Hematopoietic multipotent progenitor cell treated with erythropoietin and hydrocortisone succinate and interleukin-3 and kit ligand, for 4 days (in vitro differentiated cells): ENCODE measurements at regions not wholly inside any gene's neighbourhood (a gene's known extent, or its start where the extent isn't known, plus 50 kb on each side); places are given as distances from the start of the nearest gene placed in this dataset.

ENCODE experiments used
- DNase-seq: peaks from one replicate; pipeline ENCODE4 v3.0.0-alpha.2; 2015

- DNase-seq: no peak
Measured at GRCh38 chr5:27619982-27620381, 581.6 kb upstream of the CDH9 start.

- no peak for DNase-seq
Measured at GRCh38 chr5:27612161-27612560, 573.8 kb upstream of the CDH9 start.

GRCh38 chr5:27608992-27609391 lies 570.6 kb upstream of the CDH9 start:
- no peak for DNase-seq

- DNase-seq: no peak
Measured at GRCh38 chr5:27598576-27598975, 560.2 kb upstream of the CDH9 start.

GRCh38 chr5:27594141-27594540 lies 555.8 kb upstream of the CDH9 start:
- no peak for DNase-seq

GRCh38 chr5:27592231-27592630 lies 553.8 kb upstream of the CDH9 start:
- no peak for DNase-seq

GRCh38 chr5:27590503-27590902 lies 552.1 kb upstream of the CDH9 start:
- DNase-seq: no peak

- DNase-seq: no peak
Measured at GRCh38 chr5:27578279-27578678, 539.9 kb upstream of the CDH9 start.

GRCh38 chr5:27571681-27572080 lies 533.3 kb upstream of the CDH9 start:
- no peak for DNase-seq

- DNase-seq: no peak
Measured at GRCh38 chr5:27568811-27569210, 530.4 kb upstream of the CDH9 start.

- no peak for DNase-seq
Measured at GRCh38 chr5:27561408-27561807, 523.0 kb upstream of the CDH9 start.

- DNase-seq: no peak
Measured at GRCh38 chr5:27548484-27548883, 510.1 kb upstream of the CDH9 start.

GRCh38 chr5:27535031-27535557 lies 496.7 kb upstream of the CDH9 start:
- no peak for DNase-seq

- DNase-seq: no peak
Measured at GRCh38 chr5:27532305-27532704, 493.9 kb upstream of the CDH9 start.

GRCh38 chr5:27524515-27524914 lies 486.1 kb upstream of the CDH9 start:
- DNase-seq: no peak

GRCh38 chr5:27523629-27524028 lies 485.2 kb upstream of the CDH9 start:
- DNase-seq: no peak

- DNase-seq: peak; percentile 2
Measured at GRCh38 chr5:27516437-27516836, 478.1 kb upstream of the CDH9 start.

- DNase-seq: no peak
Measured at GRCh38 chr5:27511061-27511460, 472.7 kb upstream of the CDH9 start.

GRCh38 chr5:27503813-27504212 lies 465.4 kb upstream of the CDH9 start:
- no peak for DNase-seq

GRCh38 chr5:27502236-27502635 lies 463.9 kb upstream of the CDH9 start:
- DNase-seq: no peak

GRCh38 chr5:27497491-27497890 lies 459.1 kb upstream of the CDH9 start:
- DNase-seq: no peak

GRCh38 chr5:27494887-27495286 lies 456.5 kb upstream of the CDH9 start:
- no peak for DNase-seq

GRCh38 chr5:27491746-27492439 lies 453.5 kb upstream of the CDH9 start:
- no peak for DNase-seq

- no peak for DNase-seq
Measured at GRCh38 chr5:27491047-27491446, 452.7 kb upstream of the CDH9 start.

- no peak for DNase-seq
Measured at GRCh38 chr5:27489701-27490100, 451.3 kb upstream of the CDH9 start.
